ENCODE measurements at regions not wholly inside any gene's neighbourhood (a gene's known extent, or its start where the extent isn't known, plus 50 kb on each side); places are given as distances from the start of the nearest gene placed in this dataset.

GRCh38 chr14:97073622-97074021 lies 276.4 kb downstream of the VRK1 start:
- TF ChIP-seq NFIC (IDR thresholded peaks at IDR 0.05), result no peak
- no peak for TF ChIP-seq CEBPB (IDR thresholded peaks at IDR 0.05)
- no peak for TF ChIP-seq REST (IDR thresholded peaks at IDR 0.05; ENCODE audit: low read depth)
- TF ChIP-seq EGR1 (IDR thresholded peaks at IDR 0.05), result no peak
- TF ChIP-seq TEAD4 (IDR thresholded peaks at IDR 0.05), result no peak
- no peak for TF ChIP-seq EP300 (IDR thresholded peaks at IDR 0.05; ENCODE audit: borderline replicate concordance)
- TF ChIP-seq MAX (IDR thresholded peaks at IDR 0.05), result no peak
- no peak for TF ChIP-seq FOXM1 (IDR thresholded peaks at IDR 0.05; ENCODE audit: borderline replicate concordance, low read depth)
- TF ChIP-seq TAF1 (IDR thresholded peaks at IDR 0.05; ENCODE audit: low read depth), result no peak
- TF ChIP-seq CREB1 (IDR thresholded peaks at IDR 0.05; ENCODE audit: low read depth), result no peak
- no peak for TF ChIP-seq TCF12 (IDR thresholded peaks at IDR 0.05; ENCODE audit: low read depth)
